Uterus (tissue), 3 donors: ENCODE measurements at regions not wholly inside any gene's neighbourhood (a gene's known extent, or its start where the extent isn't known, plus 50 kb on each side); places are given as distances from the start of the nearest gene placed in this dataset.

ENCODE experiments used
- DNase-seq, 2 donors: peaks; one replicate each; pipeline ENCODE4 v3.0.0-alpha.2; 2019 to 2020
- H3K27ac ChIP-seq, 2 donors: fragments of 200-600 bp; sonication (generic); 1 replicate in 1 of 2; 2 replicates in 1 of 2; pipeline ENCODE4 v1.5.1; 2016 to 2018
- H3K27me3 ChIP-seq, 2 donors: fragments of 200-600 bp; sonication (generic); one replicate each; pipeline ENCODE4 v1.5.1; 2018 to 2019; ENCODE audit warnings: control low read depth in 1 of 2
- H3K36me3 ChIP-seq, 2 donors: fragments of 200-600 bp; sonication (generic); one replicate each; pipeline ENCODE4 v1.5.1; 2019; ENCODE audit warnings: control low read depth in 1 of 2
- H3K4me1 ChIP-seq, 2 donors: fragments of 200-600 bp; sonication (generic); one replicate each; pipeline ENCODE4 v1.5.1; 2018 to 2019; ENCODE audit warnings: control low read depth in 1 of 2
- H3K4me3 ChIP-seq, 2 donors: fragments of 200-600 bp; sonication (generic); 1 replicate in 1 of 2; 2 replicates in 1 of 2; pipeline ENCODE4 v1.5.1; 2018 to 2019; ENCODE audit warnings: mild to moderate bottlenecking in 1 of 2
- H3K9me3 ChIP-seq, 2 donors: fragments of 200-600 bp; sonication (generic); one replicate each; pipeline ENCODE4 v1.5.1; 2019; ENCODE audit warnings: control low read depth in 1 of 2
- CTCF ChIP-seq, 4 experiments: fragments of 200-600 bp in 2 of 4; fragments of 450-650 bp in 2 of 4; sonication (generic) in 2 of 4; IDR thresholded peaks; one replicate each; pipeline ENCODE4 v1.5.1; 2016 to 2019; ENCODE audit warnings: antibody characterized with exemption in 4 of 4, mild to moderate bottlenecking in 2 of 4, moderate library complexity in 1 of 4
- POLR2A ChIP-seq, 2 donors: fragments of 450-650 bp; IDR thresholded peaks; one replicate each; pipeline ENCODE4 v1.6.1; 2016; ENCODE audit warnings: antibody characterized with exemption in 2 of 2, mild to moderate bottlenecking in 1 of 2, moderate library complexity in 1 of 2
- intact Hi-C: fragments of 100-400 bp; cut with DNase I; formaldehyde crosslinking; loops from one replicate; pipeline ENCODE4 v1.15.1; 2023; ENCODE audit warnings: low total_unique reads
- donor health status: DM: yes; HTN: yes; CAD: no.

GRCh38 chr12:115452751-115453281 lies 768.8 kb upstream of the TBX3 start:
- DNase-seq, result no peak
- no peaks in the 10 kb centered on the region for H3K4me1 ChIP-seq
- no peak overlapping the region for H3K27ac ChIP-seq
- no peaks in the 10 kb centered on the region for H3K27me3 ChIP-seq
- TF ChIP-seq CTCF (IDR thresholded peaks at IDR 0.05), result no peak
- TF ChIP-seq POLR2A (IDR thresholded peaks at IDR 0.05), result no peak
- no peak overlapping the region for H3K4me3 ChIP-seq
- no peaks in the 10 kb centered on the region for H3K36me3 ChIP-seq
- no peaks in the 10 kb centered on the region for H3K9me3 ChIP-seq
- intact Hi-C loops, result no loop called here

GRCh38 chr12:115451780-115452736 lies 768.1 kb upstream of the TBX3 start:
- Histone ChIP-seq H3K9me3 (no peaks in the 10 kb centered on the region), H3K4me1 (no peaks in the 10 kb centered on the region), H3K36me3 (no peaks in the 10 kb centered on the region), H3K27me3 (no peaks in the 10 kb centered on the region), H3K27ac (no peak overlapping the region), H3K4me3 (peak overlapping the region in 1 of 2 donors; percentile 24)
- intact Hi-C loops, result no loop called here
- TF ChIP-seq CTCF (IDR thresholded peaks at IDR 0.05) (peak in 1 of 4 experiments; percentile 13), POLR2A (IDR thresholded peaks at IDR 0.05) (no peak)
- DNase-seq, result no peak

- Histone ChIP-seq H3K9me3 (no peaks in the 10 kb centered on the region), H3K4me1 (no peaks in the 10 kb centered on the region), H3K36me3 (no peaks in the 10 kb centered on the region), H3K4me3 (peak overlapping the region in 1 of 2 donors; percentile 24), H3K27me3 (no peaks in the 10 kb centered on the region), H3K27ac (no peak overlapping the region)
- intact Hi-C loops, result no loop called here
- no peak for DNase-seq
- no peak for TF ChIP-seq POLR2A (IDR thresholded peaks at IDR 0.05)
Observed at GRCh38 chr12:115451151-115451779, 767.3 kb upstream of the TBX3 start.

- Histone ChIP-seq H3K27ac (no peak overlapping the region), H3K36me3 (no peaks in the 10 kb centered on the region), H3K4me3 (no peak overlapping the region), H3K9me3 (no peaks in the 10 kb centered on the region), H3K4me1 (no peaks in the 10 kb centered on the region), H3K27me3 (no peaks in the 10 kb centered on the region)
- intact Hi-C loops, result no loop called here
- TF ChIP-seq CTCF (IDR thresholded peaks at IDR 0.05) (no peak), POLR2A (IDR thresholded peaks at IDR 0.05) (no peak)
- no peak for DNase-seq
Observed at GRCh38 chr12:115450710-115451109, 766.7 kb upstream of the TBX3 start.

- Histone ChIP-seq H3K9me3 (no peaks in the 10 kb centered on the region), H3K27ac (no peak overlapping the region), H3K4me3 (no peak overlapping the region), H3K4me1 (no peaks in the 10 kb centered on the region), H3K36me3 (no peaks in the 10 kb centered on the region), H3K27me3 (no peaks in the 10 kb centered on the region)
- TF ChIP-seq CTCF (IDR thresholded peaks at IDR 0.05), result no peak
- TF ChIP-seq POLR2A (IDR thresholded peaks at IDR 0.05), result no peak
- intact Hi-C loops, result no loop called here
- DNase-seq, result no peak
Observed at GRCh38 chr12:115450017-115450416, 766.0 kb upstream of the TBX3 start.
